Keratinocyte (primary cell): ENCODE measurements at regions not wholly inside any gene's neighbourhood (a gene's known extent, or its start where the extent isn't known, plus 50 kb on each side); places are given as distances from the start of the nearest gene placed in this dataset.

Source experiments
- DNase-seq: peaks from one replicate; pipeline ENCODE4 v3.0.0-alpha.2; 2011; ENCODE audit warnings: low read depth, missing footprints, low spot score
- FAIRE-seq: peaks from 2 replicates; lab custom pipeline; 2011; peaks lifted over from hg19 to GRCh38; lab: Jason Lieb, UNC
- H2AFZ ChIP-seq: 2 replicates; pipeline ENCODE4 v1.6.0; 2012; ENCODE audit warnings: low read length, control low read depth, inconsistent platforms; ENCODE audit not compliant: control insufficient read depth
- H3K27ac ChIP-seq: 2 replicates; pipeline ENCODE4 v1.5.1; 2011; ENCODE audit warnings: low read length; ENCODE audit not compliant: control insufficient read depth, insufficient read depth
- H3K27me3 ChIP-seq: 3 replicates; pipeline ENCODE4 v1.6.0; 2011; ENCODE audit warnings: low read length; ENCODE audit not compliant: control insufficient read depth, insufficient read depth; ENCODE audit errors: extremely low read depth
- H3K36me3 ChIP-seq, 2 experiments: 2 replicates in 1 of 2; 3 replicates in 1 of 2; pipeline ENCODE4 v1.5.1; 2011; ENCODE audit warnings: low read length in 2 of 2, mild to moderate bottlenecking in 1 of 2; ENCODE audit not compliant: control insufficient read depth in 2 of 2, insufficient read depth in 2 of 2; ENCODE audit errors: extremely low read depth in 1 of 2
- H3K4me1 ChIP-seq: 3 replicates; pipeline ENCODE4 v1.5.1; 2011; ENCODE audit warnings: low read length; ENCODE audit not compliant: control insufficient read depth, insufficient read depth; ENCODE audit errors: extremely low read depth
- H3K4me2 ChIP-seq: 3 replicates; pipeline ENCODE4 v1.6.0; 2011; ENCODE audit warnings: low read depth, low read length; ENCODE audit not compliant: control insufficient read depth, insufficient read depth; ENCODE audit errors: extremely low read depth
- H3K4me3 ChIP-seq, 3 experiments: fragments of 200-600 bp in 1 of 3; sonication (generic) in 1 of 3; 2 replicates in 2 of 3; 3 replicates in 1 of 3; pipeline ENCODE4 v1.5.1; 2011 to 2016; ENCODE audit warnings: low read length in 3 of 3, mild to moderate bottlenecking in 3 of 3, control low read depth in 2 of 3, inconsistent platforms in 1 of 3, low read depth in 1 of 3, mixed read lengths in 1 of 3, mixed run types in 1 of 3, moderate library complexity in 1 of 3; ENCODE audit not compliant: control insufficient read depth in 2 of 3, insufficient read depth in 2 of 3; ENCODE audit errors: extremely low read depth in 1 of 3
- H3K79me2 ChIP-seq: 2 replicates; pipeline ENCODE4 v1.6.0; 2012; ENCODE audit warnings: low read length; ENCODE audit not compliant: control insufficient read depth, insufficient read depth
- H3K9ac ChIP-seq: 3 replicates; pipeline ENCODE4 v1.6.0; 2011; ENCODE audit warnings: low read length; ENCODE audit not compliant: control insufficient read depth, insufficient read depth; ENCODE audit errors: extremely low read depth
- H3K9me1 ChIP-seq: 3 replicates; pipeline ENCODE4 v1.6.0; 2011; ENCODE audit warnings: low read length; ENCODE audit not compliant: control insufficient read depth, insufficient read depth; ENCODE audit errors: extremely low read depth
- H3K9me3 ChIP-seq: 2 replicates; pipeline ENCODE4 v1.5.1; 2012; ENCODE audit warnings: low read depth, low read length; ENCODE audit not compliant: control insufficient read depth
- H4K20me1 ChIP-seq: 3 replicates; pipeline ENCODE4 v1.6.0; 2011; ENCODE audit warnings: low read length; ENCODE audit not compliant: control insufficient read depth, insufficient read depth; ENCODE audit errors: extremely low read depth
- CTCF ChIP-seq, 3 experiments: IDR thresholded peaks in 1 of 3; conservative IDR thresholded peaks in 1 of 3; optimal IDR thresholded peaks in 1 of 3; 2 replicates in 2 of 3; 3 replicates in 1 of 3; pipeline versions ENCODE3 to v1.5.1; 2011; ENCODE audit warnings: low read length in 3 of 3, mild to moderate bottlenecking in 3 of 3, moderate library complexity in 2 of 3, control low read depth in 1 of 3, inconsistent platforms in 1 of 3; ENCODE audit not compliant: insufficient read depth in 2 of 3; ENCODE audit errors: extremely low read depth in 1 of 3
- EZH2 ChIP-seq: IDR thresholded peaks from one replicate; pipeline ENCODE4 v1.6.1; 2012; ENCODE audit warnings: inconsistent platforms, mild to moderate bottlenecking, low read length, moderate library complexity
- dilution Hi-C: fragments of 300-500 bp; cut with MboI; formaldehyde crosslinking; loops from one replicate; pipeline ENCODE4 v1.7.0; 2020; ENCODE audit warnings: low sequenced_read_pairs; ENCODE audit not compliant: extremely low pct_ligation_motif_present

- FAIRE-seq (no peak), DNase-seq (no peak)
- Histone ChIP-seq H3K27me3 (no peaks in the 10 kb centered on the region), H3K4me3 (no peak overlapping the region), H2AFZ (no peak overlapping the region), H3K9me1 (no peaks in the 10 kb centered on the region), H3K4me2 (no peak overlapping the region), H4K20me1 (no peaks in the 10 kb centered on the region), H3K79me2 (no peaks in the 10 kb centered on the region), H3K9ac (no peak overlapping the region), H3K9me3 (no peaks in the 10 kb centered on the region), H3K36me3 (no peaks in the 10 kb centered on the region), H3K4me1 (no peaks in the 10 kb centered on the region), H3K27ac (no peak overlapping the region)
- dilution Hi-C loops = no loop called here
- no peak for TF ChIP-seq EZH2
- no peak for TF ChIP-seq CTCF (optimal IDR thresholded peaks at IDR 0.05 in 1 of 3, IDR thresholded peaks at IDR 0.05 in 1 of 3, conservative IDR thresholded peaks at IDR 0.05 in 1 of 3; ENCODE audit: extremely low read depth in 1 of 3, insufficient read depth in 2 of 3, low read length in 3 of 3)
These were observed 52.9 kb upstream of the SHH start for GRCh38 chr7:155864991-155865690.

DNA sequence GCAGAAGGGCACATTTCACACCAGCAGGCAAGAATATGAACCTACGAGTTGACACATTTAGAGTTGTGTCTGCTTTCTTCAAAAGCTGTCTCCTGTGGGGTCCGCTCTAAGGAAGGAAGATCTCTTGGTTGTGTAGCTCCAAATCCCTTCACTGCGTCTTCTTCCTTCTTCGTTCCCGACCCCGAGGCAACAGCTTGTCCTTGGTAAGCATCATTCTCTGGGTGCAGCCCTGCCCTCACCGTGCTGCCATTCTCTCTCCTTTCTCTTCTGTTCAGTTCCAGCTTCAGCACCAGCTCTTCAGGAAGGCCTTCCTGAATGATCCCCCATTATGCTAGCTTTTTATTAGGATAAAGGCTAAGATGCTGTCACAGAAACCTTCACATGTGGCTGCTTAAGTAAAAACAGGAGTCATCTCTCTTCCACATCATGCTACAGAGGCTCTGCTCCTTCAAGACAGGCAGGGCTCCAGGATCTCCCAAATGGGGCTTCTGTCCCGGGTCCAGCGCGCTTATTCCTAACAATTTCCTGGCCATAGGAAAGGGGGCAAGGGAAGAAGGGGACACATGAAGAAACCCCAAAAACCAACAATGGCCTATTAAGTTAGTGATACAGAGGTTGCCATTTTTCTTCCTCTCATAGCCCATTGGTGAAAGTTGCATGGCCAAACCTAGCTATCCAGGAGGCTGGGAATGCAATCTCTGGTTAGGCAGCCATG, 52.2 kb upstream of the SHH start:
- Histone ChIP-seq H3K4me3 (no peak overlapping the region), H4K20me1 (no peaks in the 10 kb centered on the region), H3K9ac (no peak overlapping the region), H3K79me2 (no peaks in the 10 kb centered on the region), H3K9me1 (no peaks in the 10 kb centered on the region), H3K9me3 (no peaks in the 10 kb centered on the region), H3K4me1 (no peaks in the 10 kb centered on the region), H3K27ac (no peak overlapping the region), H3K4me2 (no peak overlapping the region), H2AFZ (no peak overlapping the region), H3K36me3 (no peaks in the 10 kb centered on the region), H3K27me3 (no peaks in the 10 kb centered on the region)
- dilution Hi-C loops = no loop called here
- DNase-seq = no peak
- no peak for FAIRE-seq
- TF ChIP-seq EZH2 (no peak), CTCF (optimal IDR thresholded peaks at IDR 0.05 in 1 of 3, IDR thresholded peaks at IDR 0.05 in 1 of 3, conservative IDR thresholded peaks at IDR 0.05 in 1 of 3; ENCODE audit: extremely low read depth in 1 of 3, insufficient read depth in 2 of 3, low read length in 3 of 3) (no peak)
